HG03469 (cell line): ENCODE measurements at regions not wholly inside any gene's neighbourhood (a gene's known extent, or its start where the extent isn't known, plus 50 kb on each side); places are given as distances from the start of the nearest gene placed in this dataset.

Source experiments
- ATAC-seq: cut with Tn5 transposase; IDR thresholded peaks from one replicate; pipeline ENCODE4 v1.9.1; 2021; ENCODE audit warnings: mild to moderate bottlenecking, moderate library complexity, moderate number of reproducible peaks; ENCODE audit not compliant: unreplicated experiment

DNA sequence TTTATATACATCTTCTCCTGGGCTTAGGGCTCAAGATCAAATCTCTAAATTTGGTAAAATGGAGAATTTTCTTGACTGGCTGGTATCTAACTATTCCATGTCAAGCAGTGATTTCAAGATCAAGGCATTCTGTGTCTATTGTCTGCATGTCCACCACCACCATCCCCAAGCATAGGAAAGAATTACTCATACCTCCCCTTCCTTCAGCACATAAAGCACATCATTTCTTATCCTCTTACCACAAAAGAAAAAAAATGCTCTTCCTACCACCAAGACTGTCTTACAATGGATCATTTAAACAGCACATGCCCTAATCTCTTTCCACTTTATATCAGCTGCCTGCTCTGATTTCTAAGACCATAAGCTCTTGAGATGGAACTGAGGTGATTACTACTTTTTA is 470.5 kb upstream of the THBS1 start:
- ATAC-seq = no peak

DNA sequence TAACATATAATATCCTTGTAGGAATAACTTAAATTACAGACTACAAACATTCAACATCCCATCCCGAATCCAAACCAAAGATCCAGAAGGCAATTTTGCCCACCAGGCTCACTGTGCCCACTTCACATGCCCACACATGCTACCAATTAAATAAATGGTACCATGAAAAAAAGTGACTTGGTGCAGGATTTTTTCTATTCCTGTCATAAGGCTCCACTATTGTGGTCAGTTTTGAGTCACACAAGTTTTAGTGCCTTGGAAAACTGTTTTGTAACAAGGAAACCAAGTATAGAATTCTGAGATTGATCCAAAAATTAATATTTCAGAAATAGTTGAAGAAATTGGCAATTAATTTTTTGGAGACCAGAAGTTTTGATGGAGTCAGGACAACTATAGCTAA is 470.1 kb upstream of the THBS1 start:
- no peak for ATAC-seq

DNA sequence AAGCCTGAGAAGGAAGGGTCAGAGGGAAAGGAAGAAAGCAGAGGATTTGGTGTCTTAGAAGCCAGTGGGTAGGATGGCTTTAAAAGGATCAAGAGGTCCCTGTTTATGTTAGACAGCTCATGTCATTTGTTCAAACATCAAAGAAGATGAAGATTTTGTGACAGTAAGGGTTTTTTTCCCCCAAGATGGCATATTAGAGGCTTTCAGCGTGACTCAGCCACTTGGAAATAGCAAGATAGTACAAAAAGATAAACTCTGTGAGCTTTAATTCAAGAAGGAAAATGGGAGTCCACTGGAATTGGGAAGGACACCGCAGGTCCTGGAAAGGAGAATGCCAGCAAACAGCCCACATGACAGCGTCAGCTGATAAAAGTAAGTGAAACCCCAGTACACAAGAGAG is 467.1 kb upstream of the THBS1 start:
- no peak for ATAC-seq

DNA sequence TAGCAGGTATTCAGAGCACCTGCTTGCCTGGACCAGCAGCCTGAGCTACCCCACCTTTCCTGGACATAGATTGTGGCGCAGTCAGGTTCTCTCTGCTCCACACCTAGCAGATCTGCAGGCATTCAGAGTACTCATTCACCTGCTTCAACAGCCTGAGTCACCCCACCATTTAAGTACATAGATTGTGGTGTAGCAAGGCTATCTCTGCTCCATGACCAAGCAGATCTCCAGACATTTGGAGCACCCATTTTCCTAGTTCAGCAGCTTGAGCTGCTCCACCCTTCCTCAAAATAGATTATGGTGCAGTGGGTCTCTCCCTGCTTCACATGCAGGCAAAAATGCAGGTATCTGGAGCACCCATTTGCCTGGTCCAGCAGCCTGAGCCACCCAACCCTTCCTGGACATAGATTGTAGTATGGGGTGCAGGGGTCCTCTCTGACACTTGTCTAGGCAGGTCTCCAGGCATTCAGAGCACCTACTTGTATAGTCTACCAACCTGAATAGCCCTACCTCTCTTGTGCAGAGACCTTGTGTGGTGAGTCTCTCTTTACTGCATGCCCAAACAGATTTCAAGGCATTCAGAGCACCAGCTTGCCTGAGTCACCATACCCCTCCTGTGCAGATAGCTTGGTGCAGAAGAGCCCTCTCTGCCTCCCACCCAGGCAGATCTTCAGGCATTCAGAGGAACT is 466.0 kb upstream of the THBS1 start:
- ATAC-seq = no peak

DNA sequence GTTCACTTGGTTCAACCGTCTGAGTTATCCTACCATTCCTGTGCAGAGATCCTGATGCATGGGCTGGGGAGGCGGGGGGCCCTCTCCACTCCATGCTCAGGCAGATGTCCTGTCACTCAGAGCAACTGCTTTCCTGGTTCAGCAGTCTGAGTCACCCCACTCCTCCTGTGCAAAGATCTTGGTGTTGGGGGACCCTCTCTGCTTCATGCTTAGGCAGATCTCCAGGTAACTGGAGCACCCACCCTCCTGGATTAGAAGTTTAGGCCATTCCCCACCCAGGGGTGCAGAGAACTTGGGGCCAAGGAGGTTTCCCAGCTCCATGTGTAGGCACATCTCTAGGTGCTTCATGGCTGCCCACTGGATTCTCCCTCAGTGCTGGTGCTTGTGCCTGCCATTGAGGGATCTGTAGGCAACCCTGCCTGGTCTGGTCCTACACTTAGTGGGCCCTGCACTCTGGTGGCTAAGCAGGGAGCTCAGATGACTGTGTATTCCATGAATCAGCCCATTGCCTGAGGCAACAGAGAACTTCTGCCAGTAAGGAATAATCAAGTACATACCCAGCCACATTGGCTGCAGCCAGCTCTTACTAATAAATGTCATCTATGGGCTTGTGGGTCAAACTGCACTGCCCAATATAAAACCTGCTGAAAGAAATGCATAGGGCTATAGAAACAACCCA is 465.4 kb upstream of the THBS1 start:
- ATAC-seq = no peak

DNA sequence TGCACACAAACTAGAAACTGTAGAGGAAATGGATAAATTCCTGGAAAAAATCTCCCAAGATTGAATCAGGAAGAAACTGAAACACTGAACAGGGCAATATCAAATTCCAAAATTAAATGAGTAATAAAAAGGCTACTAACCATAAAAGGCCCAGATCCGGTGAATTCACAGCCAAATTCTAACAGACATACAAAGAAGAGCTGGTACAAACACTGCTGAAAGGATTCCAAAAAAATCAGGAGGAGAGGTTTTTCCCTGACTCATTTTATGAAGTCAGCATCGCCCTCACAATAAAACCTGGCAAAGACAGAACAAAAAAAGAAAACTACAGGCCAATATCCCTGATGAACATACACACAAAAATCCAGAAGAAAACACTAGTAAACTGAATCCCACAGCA is 462.4 kb upstream of the THBS1 start:
- ATAC-seq = no peak

DNA sequence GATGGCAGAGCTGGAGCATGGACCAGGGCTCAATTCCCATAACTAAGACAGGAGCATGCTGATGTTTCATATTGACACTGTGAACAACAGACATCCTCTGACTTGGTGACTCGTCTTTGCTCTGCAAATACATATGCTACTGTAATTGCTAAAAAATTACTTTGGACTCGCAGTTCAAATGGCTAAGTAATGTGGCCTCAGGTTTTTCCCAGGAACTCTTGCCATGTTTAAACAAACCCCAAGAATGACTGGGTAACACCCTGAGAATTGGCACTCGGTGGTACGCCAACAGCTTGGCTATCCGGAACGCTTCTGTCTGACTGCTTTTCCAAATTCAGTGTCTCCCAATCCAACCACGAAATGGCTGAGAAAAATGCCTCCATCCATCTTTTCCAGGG is 456.7 kb upstream of the THBS1 start:
- ATAC-seq = no peak

DNA sequence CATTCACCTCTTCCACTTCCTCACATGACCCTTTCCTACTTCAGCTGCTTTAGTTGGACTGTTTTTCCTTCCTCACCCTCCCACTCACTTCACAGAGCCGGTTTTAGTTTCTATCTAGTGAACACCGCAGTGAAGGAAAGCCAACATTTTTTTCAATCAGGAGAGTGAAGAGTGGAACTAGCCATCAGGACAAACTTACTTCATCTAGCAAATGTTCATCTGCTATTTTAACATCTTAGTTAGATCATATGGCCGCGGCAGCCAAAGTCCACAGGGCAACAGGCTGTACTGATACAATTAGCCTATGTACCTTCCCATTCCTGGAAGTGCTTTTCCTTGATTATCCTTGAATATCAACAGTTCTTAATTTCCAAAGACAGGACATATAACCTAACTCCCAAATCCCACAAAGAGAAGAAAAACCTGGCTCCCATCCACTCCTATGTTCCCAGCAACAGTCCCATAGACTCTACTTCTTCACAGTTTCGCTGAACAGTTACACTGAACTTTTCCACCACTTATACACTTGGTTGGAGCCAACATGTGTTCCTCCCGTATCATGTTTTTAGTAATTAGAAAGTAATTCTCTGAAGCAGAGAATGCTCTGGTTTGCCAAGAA is 456.2 kb upstream of the THBS1 start:
- ATAC-seq = no peak

DNA sequence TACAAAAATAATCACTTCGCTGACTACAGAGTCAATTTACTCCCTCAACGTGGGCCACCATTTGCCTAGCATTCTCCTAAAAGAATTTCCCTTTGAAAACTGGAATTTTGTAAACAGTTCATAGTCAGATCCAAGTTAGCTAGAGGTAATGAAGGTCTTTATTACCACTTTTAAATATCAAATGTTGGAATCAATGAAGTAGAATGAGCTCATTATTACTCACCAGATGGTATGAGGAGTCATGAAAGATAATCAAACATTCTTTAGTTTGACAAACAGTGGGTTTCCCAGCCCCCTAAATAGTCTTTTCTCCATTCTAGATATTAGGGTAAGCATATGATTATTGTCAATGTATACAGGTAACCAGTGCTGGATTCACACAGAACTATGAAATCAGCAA is 455.7 kb upstream of the THBS1 start:
- ATAC-seq = no peak

DNA sequence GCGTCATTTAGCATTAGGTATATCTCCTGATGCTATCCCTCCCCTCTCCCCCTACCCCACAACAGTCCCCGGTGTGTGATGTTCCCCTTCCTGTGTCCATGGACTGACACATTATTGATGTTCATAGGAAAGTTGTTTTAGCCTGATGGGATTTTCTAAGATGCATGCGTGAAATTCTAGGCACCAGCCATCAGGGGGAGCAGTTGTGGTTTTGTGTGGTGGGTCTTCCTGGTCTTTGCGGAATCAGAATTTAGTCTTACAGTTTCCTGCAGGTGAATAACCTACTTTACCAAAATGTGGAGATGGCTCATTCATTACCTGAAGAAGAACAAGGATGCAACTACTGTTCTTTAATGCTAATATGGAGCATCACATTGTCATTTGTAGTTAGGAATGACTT is 455.0 kb upstream of the THBS1 start:
- ATAC-seq = no peak

DNA sequence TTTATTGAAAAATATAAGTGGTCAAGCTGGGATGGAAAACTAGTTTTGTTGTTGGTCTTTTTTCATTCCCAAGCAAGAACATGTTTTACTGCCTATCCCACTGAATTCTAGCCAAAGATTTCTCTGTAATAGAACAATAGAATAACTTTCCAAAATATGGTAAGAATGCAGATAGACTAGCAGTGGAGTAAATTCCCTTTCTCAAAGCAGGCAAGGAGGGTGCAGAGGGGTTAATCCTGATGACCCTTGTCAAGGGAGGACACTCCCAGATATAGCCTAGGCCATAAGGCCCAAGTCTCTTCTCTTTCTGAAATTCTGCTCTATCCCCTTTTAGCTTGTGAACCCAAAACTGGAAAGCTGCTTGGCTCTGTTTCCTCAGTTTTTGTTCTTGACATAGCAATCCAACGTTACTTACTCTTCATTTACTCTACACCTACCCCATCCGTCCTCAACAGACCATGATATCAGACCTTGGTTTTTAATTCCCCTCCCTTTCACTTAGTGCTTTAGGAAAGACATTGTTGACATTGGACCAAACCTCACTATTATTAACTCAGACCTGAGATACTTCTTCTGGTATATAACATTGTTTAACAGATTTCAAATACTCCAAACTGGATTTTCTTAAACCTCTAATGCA is 453.6 kb upstream of the THBS1 start:
- no peak for ATAC-seq

DNA sequence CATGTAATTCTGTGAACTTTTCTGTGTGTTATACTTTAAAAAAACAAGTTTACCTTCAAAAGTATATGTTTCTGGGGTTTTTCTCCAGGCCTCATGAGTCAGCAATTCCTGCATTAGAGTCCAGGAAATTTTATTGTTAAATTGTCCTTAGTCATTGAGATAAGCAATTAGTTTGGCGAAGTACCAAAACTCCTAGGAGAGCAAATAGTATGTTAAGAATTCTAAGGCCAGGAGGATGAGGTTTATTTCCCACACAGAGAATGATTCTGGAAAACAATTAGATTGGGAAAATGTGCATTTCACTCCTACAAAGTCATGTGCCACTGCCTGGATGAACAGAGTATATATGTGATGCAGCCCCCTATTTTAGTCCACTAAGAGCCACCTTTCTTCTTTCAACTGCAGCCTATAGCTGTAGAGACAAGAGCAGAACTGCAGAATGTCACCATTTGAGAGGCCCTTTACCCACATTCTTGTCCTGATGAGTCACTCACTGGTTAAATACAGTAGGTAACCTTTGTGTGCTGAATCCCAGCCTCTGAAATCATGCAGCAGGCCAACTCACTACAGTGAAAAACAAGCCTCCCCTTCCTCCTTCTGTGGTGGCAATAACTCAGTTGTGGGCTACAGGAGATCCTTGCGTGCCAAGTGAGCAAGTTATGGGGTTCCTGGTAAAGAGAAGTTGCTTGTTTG is 452.8 kb upstream of the THBS1 start:
- no peak for ATAC-seq

DNA sequence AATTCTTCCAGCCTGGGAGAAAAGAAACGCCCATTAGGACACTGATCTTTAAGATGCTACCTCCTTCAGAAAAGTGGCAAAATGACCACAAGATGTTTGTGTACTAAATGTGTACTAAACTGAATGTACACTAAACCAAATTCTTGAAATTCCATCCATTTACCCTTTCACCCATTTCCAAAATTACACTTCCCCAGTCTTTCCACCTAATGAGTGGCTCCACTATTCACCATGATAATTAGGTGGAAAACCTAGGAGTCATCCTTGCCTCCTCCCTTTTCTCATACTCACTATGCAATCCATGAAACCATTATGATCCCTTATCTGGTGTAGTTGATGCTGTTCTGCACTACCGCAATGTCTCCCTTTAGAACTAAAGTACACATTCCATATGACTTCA is 452.1 kb upstream of the THBS1 start:
- no peak for ATAC-seq

DNA sequence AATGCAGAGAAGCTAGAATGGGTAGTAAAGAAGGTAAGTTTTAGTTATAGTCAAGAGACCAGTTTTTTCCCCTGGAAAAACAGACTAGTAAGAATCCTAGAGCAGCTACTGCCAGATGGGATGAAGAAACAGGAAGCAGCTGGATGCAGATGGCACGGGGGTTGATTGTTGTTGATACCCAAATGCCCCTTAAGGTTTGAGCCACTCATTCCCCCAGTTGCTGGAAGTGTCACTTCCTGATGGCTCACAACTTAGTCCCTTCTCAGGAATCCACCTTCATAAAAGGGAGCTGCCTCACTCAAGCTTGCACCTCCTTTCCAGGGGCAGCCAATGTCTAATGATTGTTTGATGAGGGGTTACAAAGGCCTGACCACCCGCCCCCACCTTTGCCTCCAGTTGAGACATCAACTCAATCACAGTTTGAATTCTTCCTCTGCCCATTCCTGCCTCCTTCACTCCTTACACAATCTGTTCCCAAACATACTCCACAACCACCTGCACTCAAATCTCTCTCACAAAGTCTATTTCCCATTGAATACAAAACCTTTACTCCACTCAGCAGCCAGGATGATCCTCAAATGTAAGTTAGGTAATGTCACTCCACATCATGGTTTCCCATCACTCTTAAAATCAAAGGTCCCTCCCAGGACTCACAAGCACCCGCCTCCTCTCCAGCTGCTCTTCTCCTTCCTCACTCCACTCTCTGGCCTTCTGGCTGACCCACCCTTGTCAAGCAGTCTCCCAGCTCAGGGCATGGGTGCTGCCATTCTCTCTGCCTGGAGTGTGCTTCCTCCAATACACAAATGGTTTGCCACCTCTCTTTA is 450.1 kb upstream of the THBS1 start:
- no peak for ATAC-seq

DNA sequence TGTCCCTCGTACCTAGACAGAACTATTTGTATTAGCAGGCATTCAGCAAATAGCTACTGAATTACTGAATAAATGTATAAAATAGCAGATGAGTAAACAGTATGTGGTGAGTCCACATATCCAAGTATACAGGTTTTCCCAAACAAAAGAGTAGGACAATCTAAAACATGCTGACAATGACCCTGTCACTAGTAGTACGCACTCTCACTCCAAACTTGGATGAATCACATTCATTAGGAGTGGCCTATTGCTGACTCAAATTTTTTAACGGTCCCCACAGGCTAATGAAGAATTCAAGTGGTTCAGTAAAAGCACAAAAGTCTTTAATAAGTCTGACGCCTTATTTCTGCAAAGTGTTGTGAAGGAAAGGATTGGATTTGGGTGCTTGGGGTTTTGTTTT is 449.3 kb upstream of the THBS1 start:
- ATAC-seq = no peak

DNA sequence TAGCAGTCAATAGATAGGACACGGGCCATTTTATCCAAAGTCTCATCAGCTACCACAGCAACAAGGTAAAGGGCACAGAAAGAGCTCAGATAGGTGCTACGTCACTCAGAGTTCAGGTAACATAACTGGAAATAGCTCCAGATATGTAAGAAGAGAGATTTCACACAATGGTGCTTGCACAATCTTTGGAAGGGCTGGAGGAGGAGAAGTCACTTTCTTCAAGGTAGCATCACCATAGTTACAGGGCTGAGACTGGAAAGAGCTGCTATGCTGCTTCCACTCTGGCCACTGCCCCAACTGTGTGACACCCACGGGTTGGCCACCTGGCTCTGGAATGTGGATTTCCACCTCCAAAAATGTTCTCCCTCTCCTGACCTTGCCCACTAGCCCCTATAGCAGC is 448.8 kb upstream of the THBS1 start:
- no peak for ATAC-seq

DNA sequence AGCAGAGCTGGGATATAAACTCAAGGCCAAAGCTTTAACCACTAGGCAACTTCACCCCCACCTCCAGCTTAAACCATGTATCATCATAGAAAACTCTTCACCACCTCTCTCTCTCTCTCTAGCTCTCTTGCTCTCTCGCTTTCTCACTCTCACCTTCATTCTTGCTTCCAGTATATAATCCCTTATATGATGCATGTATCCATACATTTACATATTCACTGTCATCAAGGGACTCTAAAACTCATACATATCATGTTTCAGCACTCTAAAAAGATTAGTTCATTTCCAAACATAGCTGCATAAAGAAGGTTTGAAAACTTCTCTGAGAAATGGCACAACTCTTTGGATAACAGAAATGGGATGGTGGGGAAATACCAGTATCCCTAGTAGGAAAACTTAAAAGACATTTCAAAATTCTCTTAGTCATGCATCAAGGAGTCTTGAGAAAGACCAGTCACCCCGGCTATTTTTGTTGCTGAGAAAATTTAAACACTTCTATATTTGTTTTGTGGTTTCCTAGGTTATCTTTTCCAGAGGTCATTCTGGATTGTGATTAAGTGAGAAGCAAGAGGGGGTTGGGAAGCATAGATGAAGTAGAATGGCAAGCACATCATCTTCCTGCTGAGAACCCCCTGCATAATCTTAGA is 447.8 kb upstream of the THBS1 start:
- no peak for ATAC-seq

DNA sequence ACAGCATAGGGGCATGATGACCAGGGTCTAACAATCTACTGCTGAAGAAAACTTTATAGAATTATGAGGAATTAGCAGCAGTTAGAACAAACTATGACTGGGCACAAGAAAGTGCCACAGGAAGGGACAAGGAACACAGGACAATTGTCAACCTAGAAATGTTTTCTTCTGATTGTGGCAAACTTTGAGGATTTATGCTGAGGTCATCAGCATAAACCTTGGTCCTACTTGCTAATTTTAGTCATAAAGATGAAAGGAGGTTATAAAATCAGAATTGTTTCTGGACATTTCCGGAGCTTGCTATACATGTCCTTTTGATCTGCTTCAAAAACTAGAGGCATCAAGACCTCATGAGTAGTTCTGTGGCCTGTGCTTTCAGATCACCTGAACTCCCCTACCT is 446.6 kb upstream of the THBS1 start:
- no peak for ATAC-seq

DNA sequence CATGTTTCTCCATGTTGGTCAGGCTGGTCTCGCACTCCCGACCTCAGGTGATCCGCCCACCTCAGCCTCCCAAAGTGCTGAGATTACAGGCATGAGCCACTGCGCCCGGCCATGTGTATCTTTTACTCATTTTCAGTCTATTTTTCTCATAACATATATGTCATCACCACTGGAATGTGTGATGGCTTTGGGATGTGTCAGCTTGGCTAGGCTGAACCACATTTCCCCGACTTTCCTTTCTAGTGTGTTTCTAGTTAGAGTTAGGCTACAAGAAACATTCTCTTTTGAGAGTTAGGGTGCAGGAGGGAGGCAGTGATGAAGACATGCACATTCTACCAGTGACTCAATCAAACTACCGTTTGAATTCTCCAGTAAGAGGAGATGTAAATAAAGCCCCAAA is 444.9 kb upstream of the THBS1 start:
- ATAC-seq = no peak

DNA sequence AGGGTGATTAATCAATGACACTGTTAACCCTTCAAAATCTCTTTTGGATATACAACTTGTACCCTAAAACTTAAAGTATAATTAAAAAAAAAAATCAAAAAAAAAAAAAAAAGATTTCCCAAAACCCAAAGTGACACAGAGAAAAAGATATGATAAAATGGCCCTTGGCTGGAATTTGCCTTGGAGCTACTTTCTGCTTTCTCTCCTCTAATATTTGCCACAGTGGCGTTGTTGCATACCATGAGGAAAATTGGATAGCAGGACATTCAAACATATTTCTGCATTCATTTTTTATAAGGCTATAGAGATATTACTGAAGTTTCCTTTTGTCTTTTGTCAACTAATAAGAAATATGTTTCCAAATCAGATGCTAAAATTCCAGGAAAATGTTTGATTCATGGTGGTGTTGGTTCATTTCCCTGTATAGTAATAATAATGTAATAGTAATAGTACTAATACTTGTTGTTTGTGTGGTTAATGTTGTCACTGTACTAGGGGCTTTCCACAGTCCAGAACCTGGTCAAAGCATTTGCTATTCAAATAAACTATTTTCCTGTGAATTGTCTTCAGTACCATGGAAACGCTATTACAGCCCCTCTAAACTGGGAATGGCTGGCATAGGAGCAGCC is 441.3 kb upstream of the THBS1 start:
- ATAC-seq = no peak
